ENCODE measurements at regions not wholly inside any gene's neighbourhood (a gene's known extent, or its start where the extent isn't known, plus 50 kb on each side); places are given as distances from the start of the nearest gene placed in this dataset.

- in situ Hi-C loops (cut with MboI; ENCODE audit: low pct_ligation_motif_present in 1 of 4, low pct_unique_long_range_greater_than_20kb in 1 of 4, low sequenced_read_pairs in 3 of 4) (no loop called here), intact Hi-C loops (cut with DNase I; ENCODE audit: low total_unique reads) (no loop called here)
- H3K36me3 ChIP-seq, result no peaks in the 10 kb centered on the region
- H3K9me3 ChIP-seq, result no peaks in the 10 kb centered on the region
- WGBS, 2 donors (ENCODE audit: low coverage in 1 of 2), result 86 to 94% methylated on average over 3 of the region's 3 CpGs
- H3K4me1 ChIP-seq, result no peaks in the 10 kb centered on the region
- no peaks in the 10 kb centered on the region for H3K27me3 ChIP-seq
- DNase-seq, result no peak
- TF ChIP-seq CTCF (IDR thresholded peaks at IDR 0.05), result no peak
- TF ChIP-seq POLR2A (IDR thresholded peaks at IDR 0.05), result no peak
- no peak overlapping the region for H3K4me3 ChIP-seq
- H3K27ac ChIP-seq, result no peak overlapping the region
Measured at GRCh38 chr3:18082551-18083272, 340.3 kb upstream of the TBC1D5 start.

GRCh38 chr3:18080198-18080689 lies 337.8 kb upstream of the TBC1D5 start:
- H3K4me3 ChIP-seq, result no peak overlapping the region
- no peaks in the 10 kb centered on the region for H3K36me3 ChIP-seq
- no peaks in the 10 kb centered on the region for H3K4me1 ChIP-seq
- intact Hi-C loops (cut with DNase I; ENCODE audit: low total_unique reads) (no loop called here), in situ Hi-C loops (cut with MboI; ENCODE audit: low pct_ligation_motif_present in 1 of 4, low pct_unique_long_range_greater_than_20kb in 1 of 4, low sequenced_read_pairs in 3 of 4) (no loop called here)
- no peaks in the 10 kb centered on the region for H3K27me3 ChIP-seq
- H3K9me3 ChIP-seq, result no peaks in the 10 kb centered on the region
- DNase-seq, result no peak
- TF ChIP-seq POLR2A (IDR thresholded peaks at IDR 0.05), result no peak
- TF ChIP-seq POLR2AphosphoS5 (IDR thresholded peaks at IDR 0.05), result no peak
- TF ChIP-seq CTCF (IDR thresholded peaks at IDR 0.05), result no peak
- H3K27ac ChIP-seq, result no peak overlapping the region

- in situ Hi-C loops (cut with MboI; ENCODE audit: low pct_ligation_motif_present in 1 of 4, low pct_unique_long_range_greater_than_20kb in 1 of 4, low sequenced_read_pairs in 3 of 4), result no loop called here
- H3K27me3 ChIP-seq, result no peaks in the 10 kb centered on the region
- no peak overlapping the region for H3K27ac ChIP-seq
- no peaks in the 10 kb centered on the region for H3K36me3 ChIP-seq
- H3K9me3 ChIP-seq, result no peaks in the 10 kb centered on the region
- WGBS, 2 donors (ENCODE audit: low coverage in 1 of 2), result 58 to 73% methylated on average over 2 to 3 of the region's 3 CpGs
- intact Hi-C loops (cut with DNase I; ENCODE audit: low total_unique reads), result no loop called here
- no peak overlapping the region for H3K4me3 ChIP-seq
- H3K4me1 ChIP-seq, result no peaks in the 10 kb centered on the region
- no peak for DNase-seq
- no peak for TF ChIP-seq CTCF (IDR thresholded peaks at IDR 0.05)
- TF ChIP-seq POLR2AphosphoS5 (IDR thresholded peaks at IDR 0.05), result no peak
- TF ChIP-seq EP300 (IDR thresholded peaks at IDR 0.05; ENCODE audit: low read depth), result no peak
- no peak for TF ChIP-seq POLR2A (IDR thresholded peaks at IDR 0.05)
Measured at GRCh38 chr3:18079739-18080138, 337.3 kb upstream of the TBC1D5 start.

- intact Hi-C loops (cut with DNase I; ENCODE audit: low total_unique reads), result no loop called here
- WGBS, 2 donors (ENCODE audit: low coverage in 1 of 2), result 90 to 94% methylated on average over 3 of the region's 3 CpGs
Measured at GRCh38 chr3:18079062-18079461, 336.6 kb upstream of the TBC1D5 start.

More at GRCh38 chr3:18079062-18079461, 336.6 kb upstream of the TBC1D5 start:
- TF ChIP-seq EP300 (IDR thresholded peaks at IDR 0.05; ENCODE audit: low read depth), result no peak
- TF ChIP-seq CTCF (IDR thresholded peaks at IDR 0.05), result no peak
- TF ChIP-seq POLR2A (IDR thresholded peaks at IDR 0.05), result no peak
- TF ChIP-seq POLR2AphosphoS5 (IDR thresholded peaks at IDR 0.05), result no peak
- H3K27me3 ChIP-seq, result no peaks in the 10 kb centered on the region
- H3K4me3 ChIP-seq, result no peak overlapping the region
- no peak for DNase-seq
- no peak overlapping the region for H3K27ac ChIP-seq
- no peaks in the 10 kb centered on the region for H3K9me3 ChIP-seq
- no peaks in the 10 kb centered on the region for H3K4me1 ChIP-seq
- no peaks in the 10 kb centered on the region for H3K36me3 ChIP-seq
- in situ Hi-C loops (cut with MboI; ENCODE audit: low pct_ligation_motif_present in 1 of 4, low pct_unique_long_range_greater_than_20kb in 1 of 4, low sequenced_read_pairs in 3 of 4), result no loop called here
